ENCODE measurements at regions not wholly inside any gene's neighbourhood (a gene's known extent, or its start where the extent isn't known, plus 50 kb on each side); places are given as distances from the start of the nearest gene placed in this dataset.
A peak's percentile ranks its signal among the peaks of the same experiment; 100 is the strongest.

DNA sequence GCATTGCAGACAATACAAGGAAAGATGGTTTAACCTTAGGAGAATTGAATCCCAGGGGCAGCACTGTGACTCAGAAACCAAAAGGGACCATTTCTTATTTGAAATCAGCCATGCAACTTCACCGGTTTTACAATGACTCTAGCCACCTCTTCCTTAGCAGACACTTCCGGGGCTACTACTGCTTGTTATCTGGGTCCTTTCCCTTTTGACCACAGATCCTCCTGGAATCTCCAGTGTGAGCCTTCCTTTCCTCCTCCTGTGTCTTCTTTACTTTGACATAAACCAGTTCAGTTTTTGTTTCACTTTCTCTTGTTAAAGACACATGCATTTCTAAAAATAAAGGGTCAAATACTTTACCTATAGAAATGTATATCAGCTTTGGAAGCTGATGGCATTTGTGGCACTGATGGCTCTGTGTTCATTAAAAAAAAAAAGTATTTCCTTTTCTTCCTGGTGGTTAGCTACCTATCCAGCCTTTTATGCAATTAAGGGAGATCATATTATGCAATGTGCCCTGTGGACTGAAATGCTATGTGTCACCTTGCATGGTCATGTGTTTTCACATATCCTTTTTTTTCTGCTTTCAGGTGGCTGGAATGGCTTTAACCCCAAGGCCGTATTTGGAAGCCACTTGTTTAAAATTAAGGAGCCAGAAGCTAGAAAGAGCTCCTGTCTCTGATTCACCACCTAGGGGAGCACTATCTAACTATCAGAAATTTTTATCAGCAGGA is 296.2 kb downstream of the CHL1 start:
- Mint-ChIP-seq H3K27me3 (no peaks in the 10 kb centered on the region), H3K9me3 (no peaks in the 10 kb centered on the region), H3K4me1 (no peaks in the 10 kb centered on the region), H3K27ac (no peak overlapping the region), H3K4me3 (no peak overlapping the region), H3K36me3 (no peaks in the 10 kb centered on the region)
- no peak for ATAC-seq (ENCODE audit: low read depth)
- POLR2A ChIA-PET, result no interaction called here
- DNase-seq, result no peak

DNA sequence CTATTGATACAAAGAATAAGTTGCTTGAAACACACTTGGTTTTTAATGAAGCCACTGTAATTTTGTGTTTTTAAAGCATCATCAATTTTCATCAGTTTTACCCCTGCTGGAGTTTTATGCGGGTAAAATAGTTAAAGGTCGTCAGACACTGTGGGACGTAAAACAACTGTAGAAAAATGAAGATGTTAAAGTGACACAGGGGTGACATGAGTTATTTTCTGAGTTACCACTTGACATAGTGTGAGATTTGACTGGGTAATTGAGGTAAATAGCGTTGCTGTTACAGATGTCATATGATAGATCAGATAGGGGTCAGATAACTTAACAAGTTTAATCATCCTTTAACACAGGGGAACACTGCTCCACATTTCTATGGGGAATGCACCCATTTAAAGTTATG is 297.6 kb downstream of the CHL1 start:
- no peak for ATAC-seq (ENCODE audit: low read depth)
- Mint-ChIP-seq H3K4me3 (no peak overlapping the region), H3K36me3 (no peaks in the 10 kb centered on the region), H3K27ac (no peak overlapping the region), H3K27me3 (no peaks in the 10 kb centered on the region), H3K9me3 (no peaks in the 10 kb centered on the region), H3K4me1 (no peaks in the 10 kb centered on the region)
- POLR2A ChIA-PET, result no interaction called here
- DNase-seq, result no peak

DNA sequence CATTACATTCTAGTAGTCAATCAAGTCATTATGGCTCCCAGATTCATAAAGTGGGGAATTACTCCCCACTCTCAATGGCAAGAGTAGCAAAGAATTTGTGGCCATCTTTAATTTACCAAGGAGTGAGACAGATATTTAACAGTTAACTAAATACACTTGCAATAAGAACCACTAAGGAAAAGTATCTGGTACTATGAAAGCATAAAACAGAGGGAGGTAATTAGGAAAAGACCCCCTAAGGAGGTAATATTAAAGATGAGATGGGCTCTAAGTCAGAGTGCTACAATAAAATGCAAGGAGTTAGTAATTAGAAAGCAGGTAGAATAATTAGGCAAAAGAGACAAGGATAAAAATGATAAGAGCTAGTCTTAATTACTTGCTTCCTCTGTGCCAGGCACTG is 301.9 kb downstream of the CHL1 start:
- Mint-ChIP-seq H3K27me3 (no peaks in the 10 kb centered on the region), H3K9me3 (no peaks in the 10 kb centered on the region), H3K27ac (no peak overlapping the region)

DNA sequence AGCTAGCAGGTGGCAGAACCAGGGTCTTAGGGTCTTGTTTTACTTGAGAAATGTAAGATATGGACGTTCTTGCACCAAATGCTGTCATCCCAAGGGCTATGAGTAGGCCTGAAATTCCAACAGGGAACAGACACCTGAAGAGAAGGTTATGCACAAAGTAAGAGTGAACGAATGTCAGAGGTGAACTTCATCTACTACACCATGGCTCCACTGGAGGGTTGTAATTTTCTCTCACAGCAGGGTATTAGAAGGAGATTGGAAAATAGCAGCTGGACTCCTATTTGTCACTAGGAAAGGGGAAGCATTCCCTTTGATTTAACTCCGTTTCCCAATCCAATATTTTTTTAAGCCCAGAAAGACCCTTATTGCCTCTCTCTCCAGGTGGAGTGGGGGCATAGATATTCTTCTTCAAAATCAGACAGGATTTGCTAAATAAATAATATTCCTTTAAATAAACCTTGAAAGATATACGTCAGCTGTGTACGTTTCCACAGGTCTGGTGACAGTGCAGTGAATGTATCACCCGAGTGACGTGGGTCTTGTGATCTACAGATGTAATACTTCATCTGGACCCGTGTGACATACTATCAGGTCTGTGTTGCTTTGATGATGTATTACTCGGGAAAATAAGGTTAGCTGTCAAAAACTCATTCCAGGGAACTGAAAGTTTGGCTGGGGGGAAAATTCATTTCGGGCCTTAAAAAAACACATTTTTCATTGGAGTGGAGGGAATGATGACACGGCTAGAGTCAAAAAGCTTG is 302.6 kb downstream of the CHL1 start:
- POLR2A ChIA-PET, result no interaction called here
- H3K36me3 Mint-ChIP-seq, result no peaks in the 10 kb centered on the region
- DNase-seq, result no peak
- no peak overlapping the region for H3K4me3 Mint-ChIP-seq
- no peak overlapping the region for H3K27ac Mint-ChIP-seq
- H3K9me3 Mint-ChIP-seq, result no peaks in the 10 kb centered on the region
- H3K27me3 Mint-ChIP-seq, result no peaks in the 10 kb centered on the region
- no peak for ATAC-seq (ENCODE audit: low read depth)
- H3K4me1 Mint-ChIP-seq, result no peaks in the 10 kb centered on the region

More for the DNA sequence above, 301.9 kb downstream of the CHL1 start:
- Mint-ChIP-seq H3K4me1 (no peaks in the 10 kb centered on the region), H3K4me3 (no peak overlapping the region), H3K36me3 (no peaks in the 10 kb centered on the region)
- POLR2A ChIA-PET, result no interaction called here
- DNase-seq, result no peak
- ATAC-seq (ENCODE audit: low read depth), result no peak

DNA sequence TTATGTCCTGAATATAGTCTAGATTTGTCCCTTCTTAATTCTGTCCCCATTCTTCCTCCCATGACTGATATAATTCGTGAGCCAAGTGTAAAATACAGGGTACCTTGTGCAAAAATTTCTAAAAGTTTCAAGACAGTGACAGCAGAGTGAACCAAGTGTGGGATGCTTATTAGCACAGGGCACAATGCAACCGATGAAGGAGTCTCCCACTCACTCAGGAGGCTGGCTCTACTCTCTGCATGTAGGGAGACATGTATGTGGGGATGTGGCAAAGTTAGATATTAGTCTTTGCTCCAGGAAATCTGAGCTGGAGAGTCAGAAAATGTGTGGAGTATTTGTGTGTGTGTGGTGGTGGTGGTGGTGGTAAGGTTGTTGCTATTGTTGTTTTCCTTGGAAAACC is 305.9 kb downstream of the CHL1 start:
- Mint-ChIP-seq H3K4me1 (no peaks in the 10 kb centered on the region), H3K4me3 (no peak overlapping the region), H3K36me3 (no peaks in the 10 kb centered on the region), H3K9me3 (no peaks in the 10 kb centered on the region), H3K27me3 (no peaks in the 10 kb centered on the region), H3K27ac (no peak overlapping the region)
- DNase-seq, result no peak
- POLR2A ChIA-PET, result no interaction called here
- no peak for ATAC-seq (ENCODE audit: low read depth)

DNA sequence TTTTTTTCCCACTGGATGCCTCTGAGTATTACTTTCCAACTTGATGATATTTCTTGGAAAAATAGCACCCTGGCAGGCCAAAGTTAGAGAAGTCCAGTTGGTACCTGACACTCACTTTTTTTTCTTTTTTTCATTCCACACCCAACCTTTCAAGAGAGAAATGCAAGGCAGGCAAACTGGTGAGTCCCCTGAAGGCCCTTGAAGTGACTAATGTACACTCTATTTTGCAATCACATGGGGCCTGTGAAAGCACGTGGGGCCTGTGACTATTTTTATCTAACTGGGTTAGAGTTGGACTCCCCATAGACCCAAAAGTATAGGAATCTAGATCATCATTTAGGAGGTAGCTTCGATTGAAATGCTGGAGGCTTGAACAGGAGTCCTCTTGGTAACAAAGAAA is 316.7 kb downstream of the CHL1 start:
- no peak for ATAC-seq (ENCODE audit: low read depth)
- POLR2A ChIA-PET, result no interaction called here
- Mint-ChIP-seq H3K4me3 (no peak overlapping the region), H3K9me3 (peaks cover 4% of the 10 kb centered on the region), H3K4me1 (no peaks in the 10 kb centered on the region), H3K27ac (no peak overlapping the region), H3K36me3 (no peaks in the 10 kb centered on the region), H3K27me3 (no peaks in the 10 kb centered on the region)
- DNase-seq, result no peak

DNA sequence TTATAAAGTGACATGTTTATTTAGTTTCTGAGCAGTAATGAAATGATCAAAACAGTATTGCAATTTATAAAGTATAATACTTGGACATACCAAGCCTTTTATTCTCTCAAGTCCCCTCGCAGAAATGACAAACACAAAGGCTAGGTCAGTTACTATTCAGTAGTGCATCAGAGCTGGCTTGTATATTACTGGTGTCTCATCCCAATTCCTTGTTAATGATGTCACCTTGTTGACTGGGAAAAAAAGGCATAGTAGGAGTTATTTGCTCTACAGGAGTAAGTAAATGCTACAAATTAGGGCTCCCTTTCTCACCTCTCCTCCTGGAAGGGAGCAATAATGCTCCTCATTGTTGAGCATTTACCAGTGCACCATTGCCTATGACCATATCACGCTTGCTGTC is 317.6 kb downstream of the CHL1 start:
- no peak for ATAC-seq (ENCODE audit: low read depth)
- POLR2A ChIA-PET, result no interaction called here
- no peaks in the 10 kb centered on the region for H3K4me1 Mint-ChIP-seq
- no peaks in the 10 kb centered on the region for H3K27me3 Mint-ChIP-seq
- H3K36me3 Mint-ChIP-seq, result no peaks in the 10 kb centered on the region
- H3K9me3 Mint-ChIP-seq, result peaks cover 1% of the 10 kb centered on the region
- no peak overlapping the region for H3K4me3 Mint-ChIP-seq
- no peak overlapping the region for H3K27ac Mint-ChIP-seq
- DNase-seq, result no peak

DNA sequence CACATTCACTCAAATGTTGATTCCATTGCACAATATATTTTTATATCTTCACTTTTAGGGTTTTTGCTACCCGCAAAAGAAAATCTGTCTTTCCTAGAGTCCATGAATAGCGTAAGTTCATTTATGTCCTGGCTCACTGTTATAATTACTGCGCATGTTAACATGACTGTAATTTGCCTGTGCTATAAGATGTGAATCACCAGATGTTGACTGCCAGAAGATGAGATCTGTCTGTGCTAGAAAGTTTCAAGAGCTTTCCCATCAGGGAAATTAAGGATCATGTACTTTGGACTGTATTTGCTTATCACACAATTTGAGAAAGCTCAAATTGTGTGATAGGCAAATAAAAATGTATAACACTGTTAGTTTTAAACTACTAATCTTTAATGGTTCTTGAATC is 322.5 kb downstream of the CHL1 start:
- POLR2A ChIA-PET, result no interaction called here
- Mint-ChIP-seq H3K4me3 (no peak overlapping the region), H3K4me1 (no peaks in the 10 kb centered on the region), H3K27ac (no peak overlapping the region), H3K27me3 (no peaks in the 10 kb centered on the region), H3K9me3 (no peaks in the 10 kb centered on the region), H3K36me3 (no peaks in the 10 kb centered on the region)
- ATAC-seq (ENCODE audit: low read depth) (no peak), DNase-seq (no peak)

DNA sequence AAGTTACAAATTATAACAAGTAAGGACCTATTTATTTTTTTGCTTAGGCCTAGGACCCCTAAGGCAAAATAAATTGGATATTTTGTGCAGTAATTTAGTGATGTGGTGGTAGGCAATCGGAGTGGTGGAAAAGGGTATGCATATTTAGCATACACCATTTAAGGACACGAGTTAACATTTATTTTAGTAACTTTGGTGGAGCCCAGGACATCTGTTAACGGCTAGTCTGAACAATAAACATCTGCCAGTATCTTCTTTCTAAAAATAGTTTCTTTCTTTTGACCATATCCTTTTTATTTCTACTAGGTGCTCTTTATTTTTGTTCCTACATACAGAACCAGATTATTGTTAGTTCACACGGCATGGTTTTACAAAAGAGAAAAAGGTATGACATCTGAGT is 326.3 kb downstream of the CHL1 start:
- no peaks in the 10 kb centered on the region for H3K4me1 Mint-ChIP-seq
- H3K36me3 Mint-ChIP-seq, result no peaks in the 10 kb centered on the region
- H3K27me3 Mint-ChIP-seq, result no peaks in the 10 kb centered on the region
- no peak for ATAC-seq (ENCODE audit: low read depth)
- H3K9me3 Mint-ChIP-seq, result peaks cover 4% of the 10 kb centered on the region
- POLR2A ChIA-PET, result no interaction called here
- DNase-seq, result no peak
- no peak overlapping the region for H3K27ac Mint-ChIP-seq
- no peak overlapping the region for H3K4me3 Mint-ChIP-seq

DNA sequence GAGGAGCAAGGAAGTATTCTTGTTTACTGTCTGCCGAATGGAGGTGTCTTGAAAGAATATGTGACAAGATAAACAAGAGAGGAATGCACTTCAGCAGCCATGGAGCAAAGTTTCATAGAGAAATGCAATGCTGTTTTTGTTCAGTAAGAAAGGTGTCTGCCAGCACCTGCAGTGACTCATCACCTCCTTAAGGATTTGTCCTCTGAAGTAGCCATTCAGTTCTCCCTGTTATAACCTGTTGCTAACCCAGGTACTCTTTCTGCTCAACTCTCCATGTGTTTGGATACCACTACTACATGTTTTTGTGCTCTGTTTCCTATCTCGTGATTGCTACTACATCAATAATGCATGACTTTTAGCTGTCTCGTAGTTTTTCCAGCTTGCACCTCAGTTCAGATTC is 328.9 kb downstream of the CHL1 start:
- Mint-ChIP-seq H3K4me3 (no peak overlapping the region), H3K36me3 (no peaks in the 10 kb centered on the region), H3K9me3 (peaks cover 4% of the 10 kb centered on the region), H3K27me3 (no peaks in the 10 kb centered on the region), H3K27ac (no peak overlapping the region), H3K4me1 (no peaks in the 10 kb centered on the region)
- DNase-seq, result no peak
- POLR2A ChIA-PET, result no interaction called here
- ATAC-seq (ENCODE audit: low read depth), result no peak

DNA sequence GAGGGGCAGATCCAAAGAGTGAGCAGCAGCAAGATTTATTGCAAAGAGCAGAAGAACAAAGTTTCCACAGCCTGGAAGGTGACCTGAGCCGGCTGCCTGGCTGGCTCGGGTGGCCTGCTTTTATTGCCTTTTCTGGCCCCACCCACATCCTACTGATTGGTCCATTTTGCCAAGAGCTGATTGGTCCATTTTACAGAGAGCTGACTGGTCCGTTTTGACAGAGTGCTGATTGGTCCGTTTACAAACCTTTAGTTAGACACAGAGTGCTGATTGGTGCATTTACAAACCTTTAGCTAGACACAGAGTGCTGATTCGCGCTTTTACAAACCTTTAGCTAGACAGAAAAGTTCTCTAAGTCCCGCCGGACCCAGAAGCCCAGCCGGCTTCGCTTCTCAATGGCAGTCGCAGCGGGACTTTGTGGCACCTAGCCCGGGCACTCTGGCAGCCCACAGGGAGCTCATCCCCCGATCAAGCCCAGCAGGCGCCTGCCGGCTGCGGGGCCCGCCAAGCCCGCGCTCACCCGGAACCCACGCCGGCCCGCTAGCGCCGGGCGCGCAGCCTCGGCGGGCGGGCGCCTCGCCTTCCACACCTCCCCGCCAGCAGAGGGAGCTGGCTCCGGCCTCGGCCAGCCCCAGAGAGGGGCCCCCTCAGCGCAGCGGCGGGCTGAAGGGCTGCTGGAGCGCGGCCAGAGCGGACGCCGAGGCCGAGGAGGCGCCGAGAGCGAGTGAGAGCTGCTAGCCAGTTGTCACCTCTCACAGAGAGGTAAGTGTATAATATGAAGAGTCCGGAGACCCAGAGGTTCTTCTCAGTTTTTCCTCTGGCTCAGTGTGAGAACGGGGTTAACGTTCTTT is 339.2 kb downstream of the CHL1 start:
- POLR2A ChIA-PET, result no interaction called here
- no peaks in the 10 kb centered on the region for H3K27me3 Mint-ChIP-seq
- H3K4me1 Mint-ChIP-seq, result no peaks in the 10 kb centered on the region
- ATAC-seq (ENCODE audit: low read depth) (peak; percentile 30), DNase-seq (peak; percentile 26)
- no peak overlapping the region for H3K27ac Mint-ChIP-seq
- H3K4me3 Mint-ChIP-seq, result no peak overlapping the region
- no peaks in the 10 kb centered on the region for H3K36me3 Mint-ChIP-seq
- H3K9me3 Mint-ChIP-seq, result peaks cover 9% of the 10 kb centered on the region

DNA sequence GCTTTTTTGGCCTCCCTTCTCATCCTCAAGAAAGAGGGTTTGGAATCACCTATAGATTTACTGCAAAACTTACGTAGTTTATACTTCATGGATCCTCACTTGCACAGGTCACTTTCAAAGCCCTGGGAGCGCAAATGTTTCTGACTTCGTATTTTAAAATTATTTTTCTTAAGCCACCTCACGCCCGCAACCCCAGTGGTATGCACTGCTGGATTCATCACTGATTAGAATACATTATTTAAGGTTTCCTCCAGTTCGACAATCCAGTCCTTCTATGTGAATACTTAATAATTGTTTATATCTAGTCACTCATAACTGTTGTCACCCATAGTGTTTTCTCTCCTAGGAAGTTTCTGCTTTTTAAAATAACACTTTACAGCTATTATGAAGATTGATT is 339.9 kb downstream of the CHL1 start:
- DNase-seq (no peak), ATAC-seq (ENCODE audit: low read depth) (no peak)
- H3K27me3 Mint-ChIP-seq, result no peaks in the 10 kb centered on the region
- H3K4me1 Mint-ChIP-seq, result no peaks in the 10 kb centered on the region
- H3K4me3 Mint-ChIP-seq, result no peak overlapping the region
- peaks cover 9% of the 10 kb centered on the region for H3K9me3 Mint-ChIP-seq
- no peaks in the 10 kb centered on the region for H3K36me3 Mint-ChIP-seq
- POLR2A ChIA-PET, result no interaction called here
- H3K27ac Mint-ChIP-seq, result no peak overlapping the region

DNA sequence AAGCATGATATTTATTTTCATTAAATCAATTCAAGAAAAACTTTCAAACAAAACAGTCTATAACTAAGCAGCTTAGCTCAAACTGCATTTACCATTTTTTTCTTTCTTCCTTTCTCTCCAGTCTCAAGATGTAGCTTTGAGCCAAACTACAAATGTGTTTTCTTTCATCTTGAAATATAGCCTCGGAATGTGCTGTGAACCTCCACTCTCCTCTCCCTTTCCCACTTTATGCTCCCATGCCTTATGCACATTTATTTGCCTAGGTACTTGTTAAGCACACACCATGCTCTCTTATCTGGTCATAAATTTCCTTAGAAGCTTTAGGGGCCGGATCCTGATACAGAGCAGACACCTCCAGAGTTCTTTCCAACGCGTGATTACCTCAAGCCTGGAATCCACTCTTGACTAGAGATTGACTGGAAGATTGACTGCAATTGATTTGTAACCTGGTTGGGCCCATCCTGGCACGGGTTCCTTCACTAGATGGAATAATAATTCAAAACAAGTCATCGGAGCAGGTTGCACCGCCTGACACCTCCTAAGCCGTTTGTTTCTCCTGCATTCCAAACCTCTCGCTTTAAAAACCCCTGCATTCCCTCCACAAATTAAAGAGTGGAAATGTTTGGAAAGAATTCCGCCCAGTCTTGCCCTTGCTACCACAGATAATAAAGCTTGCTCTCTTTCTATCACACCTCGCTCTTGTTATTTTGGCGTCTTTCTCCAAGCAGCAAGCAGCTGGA is 344.7 kb downstream of the CHL1 start:
- POLR2A ChIA-PET, result no interaction called here
- Mint-ChIP-seq H3K9me3 (no peaks in the 10 kb centered on the region), H3K4me3 (no peak overlapping the region), H3K27ac (no peak overlapping the region), H3K4me1 (no peaks in the 10 kb centered on the region), H3K27me3 (no peaks in the 10 kb centered on the region), H3K36me3 (no peaks in the 10 kb centered on the region)
- DNase-seq, result no peak
- no peak for ATAC-seq (ENCODE audit: low read depth)

All from activated naive CD8-positive, alpha-beta T cell treated with anti-CD3 and anti-CD28 coated beads, Interleukin-2, amount 10 ng/mL, durations not matched to agents 7 days and 5 days (primary cell).